ENCODE measurements at regions not wholly inside any gene's neighbourhood (a gene's known extent, or its start where the extent isn't known, plus 50 kb on each side); places are given as distances from the start of the nearest gene placed in this dataset.

DNA sequence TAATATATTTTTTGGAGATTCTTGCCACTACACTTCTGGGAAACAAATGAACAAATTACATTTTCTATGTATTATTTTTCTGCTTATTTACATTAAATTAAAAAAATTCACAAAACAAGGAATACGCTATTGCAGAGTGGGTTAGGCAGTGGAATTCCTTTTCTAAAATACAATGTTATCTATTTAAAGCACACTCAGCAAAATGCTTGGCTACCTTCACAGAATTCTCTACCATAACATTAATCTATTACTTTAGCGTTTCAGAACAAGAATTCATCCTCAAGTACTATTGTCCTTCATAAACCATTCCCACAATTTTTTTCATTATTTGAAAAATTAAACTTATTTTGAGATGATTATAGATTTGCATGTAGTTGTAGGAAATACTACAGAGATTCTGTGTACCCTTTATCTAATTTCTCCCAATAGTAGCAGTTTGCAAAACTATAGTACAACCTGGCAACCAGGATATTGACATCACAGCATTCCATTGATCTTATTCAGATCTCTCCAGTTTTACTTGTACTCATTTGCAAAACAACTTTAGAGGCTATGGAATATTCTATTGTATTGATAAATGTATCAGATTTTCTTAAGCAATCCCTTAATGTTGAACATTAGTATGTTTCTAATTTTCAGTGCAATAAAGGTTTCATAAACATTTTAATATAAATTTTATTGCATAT, 120.9 kb downstream of the DLEU7 start:
- no peaks in the 10 kb centered on the region for H3K27me3 ChIP-seq
- H3K27ac ChIP-seq: no peak overlapping the region
- intact Hi-C loops (cut with DNase I; ENCODE audit: low total_unique reads): no loop called here
- H3K9me3 ChIP-seq: no peaks in the 10 kb centered on the region
- H3K36me3 ChIP-seq: no peaks in the 10 kb centered on the region
- TF ChIP-seq, protein P1, sequence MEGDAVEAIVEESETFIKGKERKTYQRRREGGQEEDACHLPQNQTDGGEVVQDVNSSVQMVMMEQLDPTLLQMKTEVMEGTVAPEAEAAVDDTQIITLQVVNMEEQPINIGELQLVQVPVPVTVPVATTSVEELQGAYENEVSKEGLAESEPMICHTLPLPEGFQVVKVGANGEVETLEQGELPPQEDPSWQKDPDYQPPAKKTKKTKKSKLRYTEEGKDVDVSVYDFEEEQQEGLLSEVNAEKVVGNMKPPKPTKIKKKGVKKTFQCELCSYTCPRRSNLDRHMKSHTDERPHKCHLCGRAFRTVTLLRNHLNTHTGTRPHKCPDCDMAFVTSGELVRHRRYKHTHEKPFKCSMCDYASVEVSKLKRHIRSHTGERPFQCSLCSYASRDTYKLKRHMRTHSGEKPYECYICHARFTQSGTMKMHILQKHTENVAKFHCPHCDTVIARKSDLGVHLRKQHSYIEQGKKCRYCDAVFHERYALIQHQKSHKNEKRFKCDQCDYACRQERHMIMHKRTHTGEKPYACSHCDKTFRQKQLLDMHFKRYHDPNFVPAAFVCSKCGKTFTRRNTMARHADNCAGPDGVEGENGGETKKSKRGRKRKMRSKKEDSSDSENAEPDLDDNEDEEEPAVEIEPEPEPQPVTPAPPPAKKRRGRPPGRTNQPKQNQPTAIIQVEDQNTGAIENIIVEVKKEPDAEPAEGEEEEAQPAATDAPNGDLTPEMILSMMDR (IDR thresholded peaks at IDR 0.05): no peak
- no peak for TF ChIP-seq EP300 (IDR thresholded peaks at IDR 0.05; ENCODE audit: low read depth)
- no peak for TF ChIP-seq POLR2AphosphoS5 (IDR thresholded peaks at IDR 0.05)
- no peak for TF ChIP-seq POLR2A (IDR thresholded peaks at IDR 0.05)
- in situ Hi-C loops (cut with MboI; ENCODE audit: low pct_ligation_motif_present in 1 of 4, low pct_unique_long_range_greater_than_20kb in 1 of 4, low sequenced_read_pairs in 3 of 4): no loop called here
- 90 to 97% methylated on average over 2 of the region's 2 CpGs for WGBS, 2 donors (ENCODE audit: low coverage in 1 of 2)
- no peak for DNase-seq
- no peaks in the 10 kb centered on the region for H3K4me1 ChIP-seq
- H3K4me3 ChIP-seq: no peak overlapping the region

DNA sequence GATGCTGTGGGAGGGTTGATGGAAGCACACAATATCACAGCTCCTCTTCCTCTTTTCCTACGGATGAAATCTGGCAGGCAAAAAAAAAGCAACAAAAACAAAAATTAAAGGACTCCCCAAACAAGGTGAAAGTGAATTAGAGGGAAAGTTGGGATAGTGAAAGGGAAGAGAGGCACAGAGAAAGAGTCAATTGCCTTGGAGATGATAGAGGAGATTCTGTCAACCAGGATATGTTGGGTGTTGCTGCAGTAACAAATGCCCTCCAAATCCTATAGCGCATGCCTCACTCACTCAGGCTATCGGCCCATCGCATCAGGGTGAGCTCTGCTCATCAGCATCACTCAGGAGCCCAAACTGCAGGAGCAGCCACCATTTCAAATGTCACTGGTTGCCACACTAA, 119.1 kb downstream of the DLEU7 start:
- 88 to 95% methylated on average over 3 to 4 of the region's 4 CpGs for WGBS, 2 donors (ENCODE audit: low coverage in 1 of 2)
- in situ Hi-C loops (cut with MboI; ENCODE audit: low pct_ligation_motif_present in 1 of 4, low pct_unique_long_range_greater_than_20kb in 1 of 4, low sequenced_read_pairs in 3 of 4) (no loop called here), intact Hi-C loops (cut with DNase I; ENCODE audit: low total_unique reads) (no loop called here)
- Histone ChIP-seq H3K27me3 (no peaks in the 10 kb centered on the region), H3K4me1 (no peaks in the 10 kb centered on the region), H3K4me3 (no peak overlapping the region), H3K36me3 (no peaks in the 10 kb centered on the region), H3K27ac (no peak overlapping the region), H3K9me3 (no peaks in the 10 kb centered on the region)
- DNase-seq: no peak
- no peak for TF ChIP-seq POLR2A (IDR thresholded peaks at IDR 0.05)
- no peak for TF ChIP-seq EP300 (IDR thresholded peaks at IDR 0.05; ENCODE audit: low read depth)
- TF ChIP-seq, protein P1 (IDR thresholded peaks at IDR 0.05): no peak
- TF ChIP-seq POLR2AphosphoS5 (IDR thresholded peaks at IDR 0.05): no peak

DNA sequence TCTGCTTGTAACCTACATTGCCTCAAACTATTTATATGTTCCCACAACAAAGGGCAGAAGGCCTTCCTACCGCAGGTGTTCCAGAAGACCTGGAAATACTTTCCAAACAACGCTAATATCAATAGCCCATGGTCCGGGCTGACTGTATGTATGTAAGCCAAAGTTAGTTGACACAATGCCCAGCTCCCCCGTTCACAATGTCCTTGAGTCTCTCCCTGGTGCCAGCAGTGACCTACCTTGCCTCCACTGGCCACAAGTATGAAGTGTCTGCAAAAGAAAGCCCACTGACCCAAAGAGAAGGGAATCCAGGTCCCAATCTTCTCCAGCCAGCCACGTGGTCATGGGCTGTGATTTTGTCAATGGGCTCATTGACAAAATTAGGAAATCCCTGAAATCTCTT, 118.6 kb downstream of the DLEU7 start:
- WGBS, 2 donors (ENCODE audit: low coverage in 1 of 2): 87 to 89% methylated on average over 5 of the region's 5 CpGs
- no peak for DNase-seq
- in situ Hi-C loops (cut with MboI; ENCODE audit: low pct_ligation_motif_present in 1 of 4, low pct_unique_long_range_greater_than_20kb in 1 of 4, low sequenced_read_pairs in 3 of 4): no loop called here

DNA sequence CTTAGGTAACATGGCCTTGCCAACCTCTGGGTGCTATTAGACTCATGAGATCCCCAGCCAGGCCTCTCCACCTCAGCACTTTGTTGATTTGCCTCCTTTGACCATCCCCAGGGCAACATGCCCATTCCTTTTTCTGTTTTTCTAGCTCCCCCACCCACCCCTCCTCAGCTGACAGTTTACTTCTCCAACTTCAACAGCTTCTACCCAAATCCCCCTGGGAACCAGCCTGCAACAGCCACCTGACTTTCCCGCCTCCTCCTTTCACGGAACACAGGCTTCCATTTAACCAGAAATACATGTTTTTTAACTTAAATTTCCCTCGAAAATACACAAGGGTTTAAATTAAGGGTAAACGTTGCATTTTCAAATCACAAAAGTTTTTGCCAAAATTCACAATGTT, 117.3 kb downstream of the DLEU7 start:
- TF ChIP-seq EP300 (IDR thresholded peaks at IDR 0.05; ENCODE audit: low read depth): no peak
- no peak for TF ChIP-seq POLR2A (IDR thresholded peaks at IDR 0.05)
- TF ChIP-seq POLR2AphosphoS5 (IDR thresholded peaks at IDR 0.05): no peak
- TF ChIP-seq, protein P1 (IDR thresholded peaks at IDR 0.05): no peak
- H3K36me3 ChIP-seq: no peaks in the 10 kb centered on the region
- no peak overlapping the region for H3K4me3 ChIP-seq
- WGBS, 2 donors (ENCODE audit: low coverage in 1 of 2): 92% methylated on average over 4 of the region's 4 CpGs
- intact Hi-C loops (cut with DNase I; ENCODE audit: low total_unique reads): no loop called here
- no peak overlapping the region for H3K27ac ChIP-seq
- in situ Hi-C loops (cut with MboI; ENCODE audit: low pct_ligation_motif_present in 1 of 4, low pct_unique_long_range_greater_than_20kb in 1 of 4, low sequenced_read_pairs in 3 of 4): no loop called here
- no peaks in the 10 kb centered on the region for H3K4me1 ChIP-seq
- H3K9me3 ChIP-seq: no peaks in the 10 kb centered on the region
- H3K27me3 ChIP-seq: no peaks in the 10 kb centered on the region
- DNase-seq: no peak

More for the DNA sequence above, 118.6 kb downstream of the DLEU7 start:
- Histone ChIP-seq H3K27me3 (no peaks in the 10 kb centered on the region), H3K9me3 (no peaks in the 10 kb centered on the region), H3K4me1 (no peaks in the 10 kb centered on the region), H3K27ac (no peak overlapping the region), H3K4me3 (no peak overlapping the region), H3K36me3 (no peaks in the 10 kb centered on the region)
- intact Hi-C loops (cut with DNase I; ENCODE audit: low total_unique reads): no loop called here
- no peak for TF ChIP-seq POLR2A (IDR thresholded peaks at IDR 0.05)
- TF ChIP-seq, protein P1 (IDR thresholded peaks at IDR 0.05): no peak

Measured in transverse colon (tissue), 4 donors.